ENCODE measurements at regions not wholly inside any gene's neighbourhood (a gene's known extent, or its start where the extent isn't known, plus 50 kb on each side); places are given as distances from the start of the nearest gene placed in this dataset.

GRCh38 chr3:102031834-102032233, 182.5 kb downstream of the NFKBIZ start:
- Mint-ChIP-seq H3K4me3 (no peak overlapping the region), H3K36me3 (ENCODE audit: low read depth) (no peaks in the 10 kb centered on the region), H3K27ac (no peak overlapping the region), H3K4me1 (no peaks in the 10 kb centered on the region), H3K27me3 (ENCODE audit: low read depth, poor library complexity) (no peaks in the 10 kb centered on the region), H3K9me3 (no peaks in the 10 kb centered on the region)
- no peak for TF ChIP-seq CTCF (IDR thresholded peaks at IDR 0.05)
- DNase-seq, result no peak

- H3K9me3 Mint-ChIP-seq, result no peaks in the 10 kb centered on the region
- DNase-seq, result no peak
- H3K36me3 Mint-ChIP-seq (ENCODE audit: low read depth), result no peaks in the 10 kb centered on the region
Measured at GRCh38 chr3:102032491-102033383, 183.4 kb downstream of the NFKBIZ start.

GRCh38 chr3:102034639-102035451, 185.5 kb downstream of the NFKBIZ start:
- peaks cover 2% of the 10 kb centered on the region for H3K27me3 Mint-ChIP-seq (ENCODE audit: low read depth, poor library complexity)
- no peak overlapping the region for H3K4me3 Mint-ChIP-seq
- H3K36me3 Mint-ChIP-seq (ENCODE audit: low read depth), result no peaks in the 10 kb centered on the region
- no peak overlapping the region for H3K27ac Mint-ChIP-seq
- peaks cover 13% of the 10 kb centered on the region for H3K9me3 Mint-ChIP-seq
- no peak for DNase-seq
- no peaks in the 10 kb centered on the region for H3K4me1 Mint-ChIP-seq
- no peak for TF ChIP-seq CTCF (IDR thresholded peaks at IDR 0.05)

More at GRCh38 chr3:102032491-102033383, 183.4 kb downstream of the NFKBIZ start:
- no peak for TF ChIP-seq CTCF (IDR thresholded peaks at IDR 0.05)
- Mint-ChIP-seq H3K4me1 (no peaks in the 10 kb centered on the region), H3K4me3 (no peak overlapping the region), H3K27ac (no peak overlapping the region), H3K27me3 (ENCODE audit: low read depth, poor library complexity) (no peaks in the 10 kb centered on the region)

GRCh38 chr3:102036017-102036416, 186.7 kb downstream of the NFKBIZ start:
- Mint-ChIP-seq H3K4me3 (no peak overlapping the region), H3K27me3 (ENCODE audit: low read depth, poor library complexity) (peaks cover 4% of the 10 kb centered on the region), H3K27ac (no peak overlapping the region), H3K4me1 (no peaks in the 10 kb centered on the region), H3K9me3 (peaks cover 24% of the 10 kb centered on the region), H3K36me3 (ENCODE audit: low read depth) (no peaks in the 10 kb centered on the region)
- TF ChIP-seq CTCF (IDR thresholded peaks at IDR 0.05), result no peak
- DNase-seq, result no peak

GRCh38 chr3:102036472-102036871, 187.2 kb downstream of the NFKBIZ start:
- H3K27ac Mint-ChIP-seq, result no peak overlapping the region

More at GRCh38 chr3:102036472-102036871, 187.2 kb downstream of the NFKBIZ start:
- peaks cover 28% of the 10 kb centered on the region for H3K9me3 Mint-ChIP-seq
- DNase-seq, result no peak
- no peaks in the 10 kb centered on the region for H3K36me3 Mint-ChIP-seq (ENCODE audit: low read depth)
- no peaks in the 10 kb centered on the region for H3K4me1 Mint-ChIP-seq
- H3K4me3 Mint-ChIP-seq, result no peak overlapping the region
- TF ChIP-seq CTCF (IDR thresholded peaks at IDR 0.05), result no peak
- H3K27me3 Mint-ChIP-seq (ENCODE audit: low read depth, poor library complexity), result peaks cover 4% of the 10 kb centered on the region
